DMS 273 treated with DMSO at 0.1 percent for 48 hours (cell line): ENCODE measurements at regions not wholly inside any gene's neighbourhood (a gene's known extent, or its start where the extent isn't known, plus 50 kb on each side); places are given as distances from the start of the nearest gene placed in this dataset.

ENCODE experiments used
- DNase-seq: peaks from one replicate; lab custom pipeline; 2025; lab: John Stamatoyannopoulos, UW

- no peak for DNase-seq
Observed at GRCh38 chr13:110773480-110773879, 60.0 kb downstream of the ING1 start.

- no peak for DNase-seq
Observed at GRCh38 chr13:110774051-110774450, 60.6 kb downstream of the ING1 start.

- no peak for DNase-seq
Observed at GRCh38 chr13:110774490-110774889, 61.0 kb downstream of the ING1 start.

GRCh38 chr13:110775576-110775975 lies 62.1 kb downstream of the ING1 start:
- DNase-seq, result no peak

GRCh38 chr13:110777251-110777820 lies 63.8 kb downstream of the ING1 start:
- no peak for DNase-seq

GRCh38 chr13:110779022-110779421 lies 65.5 kb downstream of the ING1 start:
- no peak for DNase-seq

GRCh38 chr13:110780422-110780821 lies 66.9 kb downstream of the ING1 start:
- DNase-seq, result no peak

GRCh38 chr13:110782185-110782584 lies 68.7 kb downstream of the ING1 start:
- no peak for DNase-seq

- no peak for DNase-seq
Observed at GRCh38 chr13:110784704-110785103, 71.2 kb downstream of the ING1 start.

- DNase-seq, result no peak
Observed at GRCh38 chr13:110788778-110789177, 75.3 kb downstream of the ING1 start.

- no peak for DNase-seq
Observed at GRCh38 chr13:110789871-110790270, 76.4 kb downstream of the ING1 start.

GRCh38 chr13:110790371-110790770 lies 76.9 kb downstream of the ING1 start:
- DNase-seq, result no peak

- DNase-seq, result no peak
Observed at GRCh38 chr13:110794209-110794608, 80.7 kb downstream of the ING1 start.

GRCh38 chr13:110797230-110797877 lies 83.9 kb downstream of the ING1 start:
- DNase-seq, result no peak

- DNase-seq, result no peak
Observed at GRCh38 chr13:110798081-110798994, 84.8 kb downstream of the ING1 start.

- DNase-seq, result no peak
Observed at GRCh38 chr13:110799246-110800236, 86.0 kb downstream of the ING1 start.

GRCh38 chr13:110801044-110801443 lies 87.5 kb downstream of the ING1 start:
- DNase-seq, result no peak

- no peak for DNase-seq
Observed at GRCh38 chr13:110802260-110802659, 88.8 kb downstream of the ING1 start.

- no peak for DNase-seq
Observed at GRCh38 chr13:110806636-110807035, 93.1 kb downstream of the ING1 start.

- no peak for DNase-seq
Observed at GRCh38 chr13:110807546-110807945, 94.0 kb downstream of the ING1 start.

GRCh38 chr13:110808138-110808537 lies 94.6 kb downstream of the ING1 start:
- DNase-seq, result no peak
